K562 (cell line): ENCODE measurements at regions not wholly inside any gene's neighbourhood (a gene's known extent, or its start where the extent isn't known, plus 50 kb on each side); places are given as distances from the start of the nearest gene placed in this dataset.

Experiments used
- ARID4B ChIP-seq: sonication (generic); formaldehyde crosslinking; IDR thresholded peaks from 2 replicates; pipeline ENCODE4 v1.8.0; 2022; ENCODE audit warnings: mild to moderate bottlenecking, missing genetic modification reagents
- C11orf30 ChIP-seq: fragments of 450-650 bp; IDR thresholded peaks from 2 replicates; pipeline ENCODE4 v1.6.1; 2016; ENCODE audit warnings: low read depth, mild to moderate bottlenecking
- CBX3 ChIP-seq, 2 experiments: IDR thresholded peaks; 1 replicate in 1 of 2; 2 replicates in 1 of 2; pipeline ENCODE4 v1.6.1; 2012; ENCODE audit warnings: inconsistent platforms in 2 of 2, low read length in 2 of 2, borderline replicate concordance in 1 of 2, control low read depth in 1 of 2
- EHMT2 ChIP-seq: fragments of 450-650 bp; IDR thresholded peaks from 2 replicates; pipeline ENCODE4 v1.6.1; 2018; ENCODE audit warnings: antibody characterized with exemption
- EP400 ChIP-seq: fragments of 450-650 bp; IDR thresholded peaks from 2 replicates; pipeline ENCODE4 v1.6.1; 2017; ENCODE audit warnings: antibody characterized with exemption, mild to moderate bottlenecking, moderate library complexity
- GMEB1 ChIP-seq: fragments of 250-450 bp; sonication (Bioruptor Pico); IDR thresholded peaks from 2 replicates; pipeline ENCODE4 v1.4.0; 2020; ENCODE audit warnings: mild to moderate bottlenecking
- GTF2F1 ChIP-seq: IDR thresholded peaks from 2 replicates; pipeline ENCODE4 v1.6.1; 2011; ENCODE audit warnings: low read depth, low read length, improper control_type of control experiment
- HMG20B ChIP-seq: fragments of 250-450 bp; sonication (Bioruptor Pico); IDR thresholded peaks from 2 replicates; pipeline ENCODE4 v1.5.0; 2021; ENCODE audit warnings: mild to moderate bottlenecking
- MYC ChIP-seq, 2 experiments: fragments of 250-450 bp in 1 of 2; sonication (Bioruptor Pico) in 1 of 2; IDR thresholded peaks; 2 replicates each; pipeline versions ENCODE4 v1.5.1 to v1.6.1; 2012 to 2021; ENCODE audit warnings: low read depth in 2 of 2, borderline replicate concordance in 1 of 2, improper control_type of control experiment in 1 of 2, low read length in 1 of 2, mild to moderate bottlenecking in 1 of 2, moderate library complexity in 1 of 2
- NRF1 ChIP-seq, 2 experiments: fragments of 450-650 bp; IDR thresholded peaks in 1 of 2; conservative IDR thresholded peaks in 1 of 2; 2 replicates each; pipeline ENCODE4 v1.6.1; 2014; ENCODE audit warnings: mild to moderate bottlenecking in 2 of 2
- PTTG1 ChIP-seq: fragments of 450-650 bp; IDR thresholded peaks from 2 replicates; pipeline ENCODE4 v1.6.1; 2016; ENCODE audit warnings: low read depth, mild to moderate bottlenecking, missing genetic modification characterization, missing compliant biosample characterization
- RAD21 ChIP-seq, 2 experiments: fragments of 250-450 bp in 1 of 2; fragments of 450-650 bp in 1 of 2; sonication (Bioruptor Pico) in 1 of 2; formaldehyde crosslinking in 1 of 2; IDR thresholded peaks in 1 of 2; conservative IDR thresholded peaks in 1 of 2; 2 replicates each; pipeline versions ENCODE4 v1.4.0 to v1.8.0; 2020 to 2022; ENCODE audit warnings: mild to moderate bottlenecking in 2 of 2, moderate library complexity in 1 of 2
- SP2 ChIP-seq: IDR thresholded peaks from 2 replicates; pipeline ENCODE4 v1.6.1; 2011; ENCODE audit warnings: mild to moderate bottlenecking, low read depth, low read length, moderate library complexity; ENCODE audit not compliant: poor library complexity, severe bottlenecking; ENCODE audit errors: extremely low read depth
- TAF9B ChIP-seq: fragments of 450-650 bp; IDR thresholded peaks from 2 replicates; pipeline ENCODE4 v1.6.1; 2018; ENCODE audit warnings: mild to moderate bottlenecking; ENCODE audit not compliant: partially characterized antibody
- ZFP91 ChIP-seq: sonication (generic); formaldehyde crosslinking; IDR thresholded peaks from 2 replicates; pipeline ENCODE4 v1.8.0; 2022; ENCODE audit warnings: mild to moderate bottlenecking, missing genetic modification reagents
- ZNF224 ChIP-seq: sonication (generic); formaldehyde crosslinking; IDR thresholded peaks from 2 replicates; pipeline ENCODE4 v1.8.0; 2022; ENCODE audit warnings: mild to moderate bottlenecking, missing genetic modification reagents
- ZNF449 ChIP-seq: fragments of 250-450 bp; sonication (Bioruptor Pico); IDR thresholded peaks from 2 replicates; pipeline ENCODE4 v1.8.0; 2022; ENCODE audit warnings: moderate library complexity, mild to moderate bottlenecking, inconsistent platforms
- ZNF764 ChIP-seq: fragments of 250-450 bp; sonication (Bioruptor Pico); IDR thresholded peaks from 2 replicates; pipeline ENCODE4 v1.4.0; 2020; ENCODE audit warnings: low read depth, mild to moderate bottlenecking, moderate library complexity

GRCh38 chr2:175282300-175282699, 100.8 kb upstream of the ATP5MC3 start (continued):
- TF ChIP-seq ZNF449 = no peak
- no peak for TF ChIP-seq EP400
- TF ChIP-seq ARID4B (CRISPR knock-in tag) = no peak
- TF ChIP-seq ZNF224 = no peak
- no peak for TF ChIP-seq TAF9B
- no peak for TF ChIP-seq PTTG1 (tag)
- peak; percentile 68 to 79 for TF ChIP-seq RAD21 (CRISPR knock-in tag; conservative IDR thresholded peaks at IDR 0.05 in 1 of 2, IDR thresholded peaks at IDR 0.05 in 1 of 2)
- no peak for TF ChIP-seq MYC (IDR thresholded peaks at IDR 0.05; ENCODE audit: low read depth, low read length)
- no peak for TF ChIP-seq MYC (CRISPR knock-in tag; IDR thresholded peaks at IDR 0.05; ENCODE audit: borderline replicate concordance, low read depth)
- TF ChIP-seq NRF1 (conservative IDR thresholded peaks at IDR 0.05 in 1 of 2, IDR thresholded peaks at IDR 0.05 in 1 of 2) = no peak
- TF ChIP-seq C11orf30 = 0 out of 2 replicates have a peak, but pooled peaks have one; percentile 12
- TF ChIP-seq ZFP91 (CRISPR knock-in tag) = no peak
- no peak for TF ChIP-seq HMG20B (CRISPR knock-in tag)
- no peak for TF ChIP-seq GTF2F1
- no peak for TF ChIP-seq CBX3 (IDR thresholded peaks at IDR 0.05; ENCODE audit: borderline replicate concordance in 1 of 2, low read length in 2 of 2)
- no peak for TF ChIP-seq ZNF764 (CRISPR knock-in tag)
- TF ChIP-seq GMEB1 (CRISPR knock-in tag) = no peak
- TF ChIP-seq SP2 = no peak
- no peak for TF ChIP-seq EHMT2
